HG02759 (cell line): ENCODE measurements at regions not wholly inside any gene's neighbourhood (a gene's known extent, or its start where the extent isn't known, plus 50 kb on each side); places are given as distances from the start of the nearest gene placed in this dataset.
A peak's percentile ranks its signal among the peaks of the same experiment; 100 is the strongest.
"Not testable (repeated sequence)": the region's sequence is repeated elsewhere in the genome, so short reads cannot be mapped to it uniquely, and the experiment has no call there.

Source experiments
- ATAC-seq: cut with Tn5 transposase; IDR thresholded peaks from one replicate; pipeline ENCODE4 v1.9.1; 2021; ENCODE audit warnings: mild to moderate bottlenecking, moderate library complexity; ENCODE audit not compliant: unreplicated experiment

- ATAC-seq, result not testable (repeated sequence)
Observed at GRCh38 chr7:142448857-142449256, 191.0 kb upstream of the PRSS58 start.

DNA sequence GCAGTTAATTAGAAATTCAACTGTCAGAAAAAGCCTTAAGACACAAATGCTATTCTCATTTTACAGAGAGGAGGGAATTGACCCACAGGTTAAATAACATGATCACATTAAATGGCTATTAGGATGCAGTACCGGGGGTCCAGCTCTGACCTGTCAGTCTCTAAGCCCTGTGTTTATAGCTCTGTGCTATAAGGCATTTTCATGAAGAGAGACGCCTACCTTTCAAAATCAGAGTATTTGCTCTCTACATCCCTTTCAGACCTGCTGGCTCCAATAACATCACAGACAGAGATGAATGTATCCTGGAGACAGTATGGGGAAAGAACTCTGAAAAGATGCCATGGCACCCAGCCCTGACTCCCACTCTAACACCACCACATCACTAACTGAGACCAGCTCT lies 189.9 kb upstream of the PRSS58 start:
- ATAC-seq, result no peak

DNA sequence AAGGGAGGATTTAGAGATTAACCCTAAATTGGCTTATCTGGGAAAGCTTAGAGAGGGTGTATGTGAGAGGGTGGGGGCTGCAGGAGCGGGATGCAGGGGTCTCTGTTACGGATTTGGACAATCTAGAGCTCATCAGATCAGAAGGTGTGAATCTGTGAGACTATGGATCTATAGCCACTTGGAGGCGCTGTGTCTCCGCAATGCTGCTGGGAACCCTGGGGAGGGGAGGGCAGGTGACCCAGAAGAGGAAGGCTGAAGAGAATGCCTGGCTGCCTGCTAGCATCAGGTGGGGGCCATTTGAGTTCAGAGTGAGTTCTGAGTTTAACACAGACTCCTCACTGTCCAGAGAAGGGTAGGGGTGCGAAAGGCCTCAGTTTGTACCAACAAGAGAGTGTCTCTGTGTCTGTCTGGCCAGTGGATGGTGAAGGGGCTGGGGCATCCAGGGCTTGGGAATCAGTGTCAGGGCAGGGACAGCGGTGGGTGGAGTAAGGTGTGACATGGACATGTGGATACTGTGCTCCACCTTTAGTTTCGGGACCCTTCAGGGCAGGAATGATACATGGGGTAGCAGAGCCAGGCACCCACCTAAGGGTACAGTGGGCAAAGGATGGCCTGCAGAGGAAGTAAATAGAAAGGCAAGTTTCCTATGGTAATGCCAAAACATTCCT lies 187.3 kb upstream of the PRSS58 start:
- ATAC-seq, result no peak

- ATAC-seq, result no peak
Observed at GRCh38 chr7:142443216-142444010, 185.6 kb upstream of the PRSS58 start.

DNA sequence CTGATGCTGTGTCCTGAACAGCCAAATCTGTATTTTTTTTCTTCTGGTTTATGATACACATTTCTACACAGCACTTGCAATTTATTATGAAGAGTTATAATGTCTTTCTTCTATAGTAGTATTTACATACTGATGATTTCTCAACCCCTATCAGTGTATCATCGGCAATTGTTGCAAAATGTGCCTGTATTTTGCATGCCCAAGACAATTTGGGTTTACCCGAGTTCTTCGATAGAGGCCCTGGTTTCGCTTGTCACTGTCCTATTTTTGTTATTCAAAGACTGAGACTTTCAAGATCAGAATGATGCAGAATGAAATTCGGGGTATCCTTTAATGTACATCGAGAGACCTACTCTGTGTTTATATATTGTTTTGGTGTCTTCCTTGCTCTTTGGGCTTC lies 184.5 kb upstream of the PRSS58 start:
- ATAC-seq, result no peak

DNA sequence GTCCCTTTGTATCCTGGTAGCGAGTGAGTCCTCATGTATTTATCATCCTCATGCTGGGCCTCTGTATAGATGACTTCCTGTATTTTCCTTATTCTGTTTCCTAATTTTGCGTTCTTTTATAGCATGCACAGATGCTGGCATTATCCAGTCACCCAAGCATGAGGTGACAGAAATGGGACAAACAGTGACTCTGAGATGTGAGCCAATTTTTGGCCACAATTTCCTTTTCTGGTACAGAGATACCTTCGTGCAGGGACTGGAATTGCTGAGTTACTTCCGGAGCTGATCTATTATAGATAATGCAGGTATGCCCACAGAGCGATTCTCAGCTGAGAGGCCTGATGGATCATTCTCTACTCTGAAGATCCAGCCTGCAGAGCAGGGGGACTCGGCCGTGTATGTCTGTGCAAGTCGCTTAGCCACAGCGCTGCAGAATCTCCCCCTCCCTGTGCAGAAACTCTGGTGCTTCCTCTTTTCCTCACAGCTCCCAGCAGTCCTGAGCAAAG lies 183.1 kb upstream of the PRSS58 start:
- ATAC-seq, result no peak

GRCh38 chr7:142440219-142440905 lies 182.5 kb upstream of the PRSS58 start:
- ATAC-seq, result no peak

- ATAC-seq, result peak; percentile 72
Observed at GRCh38 chr7:142439739-142440138, 181.9 kb upstream of the PRSS58 start.

GRCh38 chr7:142438923-142439515 lies 181.2 kb upstream of the PRSS58 start:
- no peak for ATAC-seq

DNA sequence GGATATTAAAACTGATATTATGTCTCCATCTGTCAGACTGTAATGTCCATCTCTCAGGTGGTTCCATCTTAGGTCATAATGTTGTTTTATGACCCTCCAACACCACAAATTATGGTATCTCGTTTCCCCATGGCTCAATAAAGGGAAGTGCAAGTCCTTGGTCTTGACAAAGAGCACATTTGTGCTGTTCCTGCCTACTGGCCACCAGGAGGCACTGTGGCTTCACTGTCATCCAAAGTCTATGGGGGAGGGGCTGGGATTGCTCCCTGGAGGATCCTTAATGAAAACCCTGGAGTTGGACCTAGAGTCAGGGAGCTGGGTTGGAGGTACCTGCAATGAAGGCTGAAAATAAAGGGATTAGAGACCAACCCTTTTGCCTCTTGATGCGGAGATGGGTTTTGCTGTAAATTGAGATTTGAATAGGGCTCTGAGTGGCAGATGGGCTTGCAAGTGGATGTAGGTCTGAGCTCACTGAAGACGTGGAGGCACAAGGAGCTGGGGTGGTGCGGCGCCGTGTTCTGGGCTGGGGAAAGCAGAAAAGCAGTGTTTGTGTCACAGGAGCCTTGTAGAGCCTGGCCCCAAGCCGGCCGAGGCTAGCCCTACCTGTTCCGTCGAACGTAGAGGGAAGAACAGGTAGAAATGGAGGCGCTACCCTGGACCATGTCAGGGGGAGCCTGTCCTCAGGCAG lies 180.5 kb upstream of the PRSS58 start:
- ATAC-seq, result no peak

- ATAC-seq, result no peak
Observed at GRCh38 chr7:142437741-142438140, 179.9 kb upstream of the PRSS58 start.

GRCh38 chr7:142436601-142437000 lies 178.7 kb upstream of the PRSS58 start:
- no peak for ATAC-seq

DNA sequence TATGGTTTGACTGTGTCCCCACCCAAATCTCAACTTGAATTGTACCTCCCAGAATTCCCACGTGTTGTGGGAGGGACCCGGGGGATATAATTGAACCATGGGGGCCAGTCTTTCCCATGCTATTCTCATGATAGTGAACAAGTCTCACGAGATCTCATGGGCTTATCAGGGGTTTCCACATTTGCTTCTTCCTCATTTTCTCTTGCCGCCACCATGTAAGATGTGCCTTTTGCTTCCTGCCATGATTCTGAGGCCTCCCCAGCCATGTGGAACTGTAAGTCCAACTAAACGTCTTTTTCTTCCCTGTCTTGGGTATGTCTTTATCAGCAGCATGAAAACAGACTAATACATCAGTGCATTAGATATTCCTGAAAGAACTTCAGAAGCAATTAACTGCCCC lies 177.7 kb upstream of the PRSS58 start:
- not testable (repeated sequence) for ATAC-seq

- ATAC-seq, result no peak
Observed at GRCh38 chr7:142434666-142435167, 176.9 kb upstream of the PRSS58 start.

DNA sequence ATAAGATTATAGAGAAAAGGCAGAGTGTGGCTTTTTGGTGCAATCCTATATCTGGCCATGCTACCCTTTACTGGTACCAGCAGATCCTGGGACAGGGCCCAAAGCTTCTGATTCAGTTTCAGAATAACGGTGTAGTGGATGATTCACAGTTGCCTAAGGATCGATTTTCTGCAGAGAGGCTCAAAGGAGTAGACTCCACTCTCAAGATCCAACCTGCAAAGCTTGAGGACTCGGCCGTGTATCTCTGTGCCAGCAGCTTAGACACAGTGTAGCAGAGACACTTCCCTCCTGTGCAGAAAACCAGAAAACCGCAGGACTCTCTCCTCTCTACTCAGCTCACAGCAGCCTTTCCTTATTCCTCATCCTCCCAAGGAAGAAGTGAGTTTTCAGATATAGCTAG lies 176.3 kb upstream of the PRSS58 start:
- peak; percentile 48 for ATAC-seq

DNA sequence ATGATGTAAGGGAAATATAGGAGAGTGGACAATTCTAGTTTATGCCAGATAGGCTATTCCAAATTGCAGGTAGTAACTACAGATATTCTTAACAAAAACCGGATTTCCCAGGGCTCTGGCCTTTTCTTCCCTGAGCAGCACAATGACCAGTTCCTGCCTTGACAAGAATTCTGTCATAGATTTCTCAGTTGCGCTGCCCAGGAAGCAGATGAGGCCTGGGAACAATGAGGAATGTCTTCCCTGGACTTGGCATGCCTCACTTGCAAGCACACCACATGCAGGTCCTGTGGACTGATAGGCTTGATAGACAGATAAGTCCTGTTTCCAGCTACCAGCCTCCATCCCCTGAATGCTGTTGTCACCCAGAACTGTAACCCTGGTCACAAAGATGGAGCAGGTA lies 174.5 kb upstream of the PRSS58 start:
- ATAC-seq, result no peak

- no peak for ATAC-seq
Observed at GRCh38 chr7:142431491-142431890, 173.6 kb upstream of the PRSS58 start.

GRCh38 chr7:142428094-142428493 lies 170.2 kb upstream of the PRSS58 start:
- ATAC-seq, result no peak

DNA sequence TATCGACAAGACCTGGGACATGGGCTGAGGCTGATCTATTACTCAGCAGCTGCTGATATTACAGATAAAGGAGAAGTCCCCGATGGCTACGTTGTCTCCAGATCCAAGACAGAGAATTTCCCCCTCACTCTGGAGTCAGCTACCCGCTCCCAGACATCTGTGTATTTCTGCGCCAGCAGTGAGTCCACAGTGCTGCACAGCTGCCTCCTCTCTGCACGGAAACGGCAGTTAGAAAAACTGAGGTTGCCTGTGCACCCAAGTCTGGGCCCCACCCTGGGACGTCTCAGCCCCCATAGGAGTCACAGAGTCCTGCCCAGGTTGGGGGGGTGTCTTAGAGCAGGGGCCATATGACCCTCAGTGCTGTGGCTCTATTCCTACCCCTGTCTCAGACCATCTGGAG lies 167.4 kb upstream of the PRSS58 start:
- no peak for ATAC-seq

- no peak for ATAC-seq
Observed at GRCh38 chr7:142422621-142423020, 164.8 kb upstream of the PRSS58 start.
